SK-N-SH (cell line): ENCODE measurements at regions not wholly inside any gene's neighbourhood (a gene's known extent, or its start where the extent isn't known, plus 50 kb on each side); places are given as distances from the start of the nearest gene placed in this dataset.

ENCODE experiments used
- CTCF ChIA-PET: fragments of 300-600, 350-600 bp; formaldehyde crosslinking; extraction: SDS; loops from one replicate; lab custom pipeline; 2021; lab: Yijun Ruan, JAX
- POLR2A ChIA-PET: fragments of 350-600 bp; sonication (Branson Sonifier 250); formaldehyde crosslinking; extraction: SDS; loops from one replicate; lab custom pipeline; 2020; ENCODE audit warnings: antibody characterized with exemption, inconsistent platforms; lab: Yijun Ruan, JAX
- DNase-seq: peaks from one replicate; pipeline ENCODE4 v3.0.0; 2012
- H2AFZ ChIP-seq: fragments of 200-600 bp; sonication (generic); 2 replicates; pipeline ENCODE4 v1.8.1; 2016; ENCODE audit warnings: antibody characterized with exemption, mild to moderate bottlenecking, low read depth
- H3F3A ChIP-seq: fragments of 200-600 bp; sonication (generic); replicated peaks from 2 replicates; pipeline ENCODE3; 2016; ENCODE audit warnings: antibody characterized with exemption, mild to moderate bottlenecking; ENCODE audit not compliant: insufficient read depth
- H3K27ac ChIP-seq, 2 experiments: fragments of 200-500 bp in 1 of 2; fragments of 200-600 bp in 1 of 2; sonication (Bioruptor generic) in 1 of 2; sonication (generic), shearing (Covaris generic) in 1 of 2; 2 replicates each; pipeline versions ENCODE4 v1.5.1 to v1.6.1; 2014 to 2016; ENCODE audit warnings: low read depth in 2 of 2, inconsistent platforms in 1 of 2, low read length in 1 of 2, mild to moderate bottlenecking in 1 of 2, mixed read lengths in 1 of 2
- H3K27me3 ChIP-seq: fragments of 200-600 bp; sonication (generic), shearing (Covaris generic); 2 replicates; pipeline ENCODE4 v1.6.1; 2016; ENCODE audit warnings: mixed run types; ENCODE audit not compliant: insufficient read depth
- H3K36me3 ChIP-seq, 2 experiments: fragments of 200-500 bp in 1 of 2; fragments of 200-600 bp in 1 of 2; sonication (Bioruptor generic) in 1 of 2; sonication (generic) in 1 of 2; replicated peaks in 1 of 2; 2 replicates each; pipeline versions ENCODE3 to v1.5.1; 2014 to 2016; ENCODE audit warnings: low read length in 1 of 2, mild to moderate bottlenecking in 1 of 2; ENCODE audit not compliant: insufficient read depth in 2 of 2, control insufficient read depth in 1 of 2
- H3K4me1 ChIP-seq, 2 experiments: fragments of 200-500 bp in 1 of 2; fragments of 200-600 bp in 1 of 2; sonication (Bioruptor generic) in 1 of 2; sonication (generic), shearing (Covaris generic) in 1 of 2; 2 replicates each; pipeline versions ENCODE4 v1.5.1 to v1.6.1; 2014 to 2016; ENCODE audit warnings: low read depth in 1 of 2, low read length in 1 of 2, mixed run types in 1 of 2; ENCODE audit not compliant: insufficient read depth in 2 of 2, control insufficient read depth in 1 of 2
- H3K4me2 ChIP-seq: fragments of 200-600 bp; sonication (generic), shearing (Covaris generic); 2 replicates; pipeline ENCODE4 v1.6.1; 2017; ENCODE audit warnings: mixed run types
- H3K4me3 ChIP-seq, 2 experiments: fragments of 200-500 bp in 1 of 2; fragments of 200-600 bp in 1 of 2; sonication (Bioruptor generic) in 1 of 2; sonication (generic), shearing (Covaris generic) in 1 of 2; 2 replicates each; pipeline versions ENCODE4 v1.5.1 to v1.8.1; 2014 to 2016; ENCODE audit warnings: low read depth in 2 of 2, inconsistent platforms in 1 of 2, low read length in 1 of 2, mild to moderate bottlenecking in 1 of 2, mixed read lengths in 1 of 2, moderate library complexity in 1 of 2
- H3K79me2 ChIP-seq: fragments of 200-600 bp; sonication (generic); 2 replicates; pipeline ENCODE4 v1.8.1; 2017; ENCODE audit warnings: mild to moderate bottlenecking; ENCODE audit not compliant: insufficient read depth
- H3K9ac ChIP-seq: fragments of 200-600 bp; sonication (generic); 2 replicates; pipeline ENCODE4 v1.6.1; 2017; ENCODE audit warnings: mixed run types
- H3K9me2 ChIP-seq: fragments of 200-600 bp; sonication (generic); 2 replicates; pipeline ENCODE4 v1.6.1; 2017; ENCODE audit warnings: mixed run types
- H3K9me3 ChIP-seq: fragments of 200-600 bp; sonication (generic); 2 replicates; pipeline ENCODE4 v1.6.1; 2017; ENCODE audit warnings: mixed run types, mild to moderate bottlenecking, moderate library complexity
- H4K20me1 ChIP-seq: fragments of 200-600 bp; sonication (generic); 2 replicates; pipeline ENCODE4 v1.6.1; 2017; ENCODE audit warnings: mild to moderate bottlenecking, mixed run types; ENCODE audit not compliant: insufficient read depth
- CTCF ChIP-seq: fragments of 200-600 bp; sonication (generic); IDR thresholded peaks from 2 replicates; pipeline ENCODE4 v1.6.1; 2017; ENCODE audit warnings: antibody characterized with exemption, mild to moderate bottlenecking, moderate library complexity
- ELF1 ChIP-seq: IDR thresholded peaks from 2 replicates; pipeline ENCODE4 v1.4.0; 2012
- EP300 ChIP-seq, 2 experiments: IDR thresholded peaks; 2 replicates each; pipeline versions ENCODE4 v1.4.0 to v1.6.1; 2012; ENCODE audit warnings: borderline replicate concordance in 1 of 2, low read depth in 1 of 2, low read length in 1 of 2
- FOSL2 ChIP-seq: IDR thresholded peaks from 2 replicates; pipeline ENCODE4 v1.4.0; 2012; ENCODE audit warnings: low read depth, mild to moderate bottlenecking, moderate library complexity, borderline replicate concordance
- IRF3 ChIP-seq: fragments of 150-350 bp; IDR thresholded peaks from 2 replicates; pipeline ENCODE4 v1.6.1; 2016; ENCODE audit warnings: mild to moderate bottlenecking, low read depth, low read length
- JUND ChIP-seq: IDR thresholded peaks from 2 replicates; pipeline ENCODE4 v1.4.0; 2012
- MAX ChIP-seq: IDR thresholded peaks from 2 replicates; pipeline ENCODE4 v1.4.0; 2012; ENCODE audit warnings: low read depth
- MXI1 ChIP-seq: IDR thresholded peaks from 2 replicates; pipeline ENCODE4 v1.6.1; 2012; ENCODE audit warnings: mild to moderate bottlenecking, low read depth, low read length, improper control_type of control experiment
- PBX3 ChIP-seq: IDR thresholded peaks from 2 replicates; pipeline ENCODE4; 2012
- RFX5 ChIP-seq: IDR thresholded peaks from 2 replicates; pipeline ENCODE4 v1.6.1; 2012; ENCODE audit warnings: mild to moderate bottlenecking, improper control_type of control experiment, low read length
- SIN3A ChIP-seq: IDR thresholded peaks from 2 replicates; pipeline ENCODE4 v1.6.1; 2012; ENCODE audit warnings: low read depth, mild to moderate bottlenecking, low read length, moderate library complexity, borderline replicate concordance
- TCF12 ChIP-seq: IDR thresholded peaks from 2 replicates; pipeline ENCODE4 v1.4.0; 2012
- TEAD4 ChIP-seq: IDR thresholded peaks from 2 replicates; pipeline ENCODE4 v1.4.0; 2012; ENCODE audit warnings: mild to moderate bottlenecking, borderline replicate concordance; ENCODE audit not compliant: insufficient read depth
- USF1 ChIP-seq: IDR thresholded peaks from 2 replicates; pipeline ENCODE4 v1.4.0; 2012; ENCODE audit warnings: low read depth, borderline replicate concordance
- USF2 ChIP-seq: fragments of 150-350 bp; IDR thresholded peaks from 2 replicates; pipeline ENCODE4 v1.6.1; 2017; ENCODE audit warnings: antibody characterized with exemption, low read length, low read depth, borderline replicate concordance
- WGBS: methylation state at CpG from one replicate; pipeline ENCODE4 v1.1.6; 2017; ENCODE audit warnings: low lambda C conversion rate; 5-methylcytosine and 5-hydroxymethylcytosine counted together

GRCh38 chr3:139808201-139808600 lies 126.8 kb upstream of the CLSTN2 start:
- ChIA-PET CTCF (interaction anchor here (1.0 kb wide), 1 partner anchor 21 kb away, joined by 3 read pairs; no protein-coding TSS in a partner anchor), POLR2A (no interaction called here)
- Histone ChIP-seq H3K79me2 (no peaks in the 10 kb centered on the region), H3K9ac (no peak overlapping the region), H3K27ac (no peak overlapping the region), H4K20me1 (no peaks in the 10 kb centered on the region), H3K9me3 (no peaks in the 10 kb centered on the region), H3K4me3 (no peak overlapping the region), H3F3A (no peaks in the 10 kb centered on the region), H2AFZ (no peak overlapping the region), H3K4me2 (no peak overlapping the region), H3K36me3 (no peaks in the 10 kb centered on the region), H3K9me2 (no peaks in the 10 kb centered on the region), H3K27me3 (no peaks in the 10 kb centered on the region), H3K4me1 (peaks cover 0 to 2% of the 10 kb centered on the region in 2 experiments; a peak in 1 of 4 replicates)
- 30% methylated on average over 5 of the region's 5 CpGs for WGBS
- TF ChIP-seq EP300 (IDR thresholded peaks at IDR 0.05; ENCODE audit: borderline replicate concordance in 1 of 2, low read depth in 1 of 2, low read length in 1 of 2) (no peak), PBX3 (no peak), JUND (no peak), TCF12 (no peak), MXI1 (no peak), RFX5 (no peak), USF1 (no peak), TEAD4 (no peak), CTCF (no peak), FOSL2 (no peak), USF2 (no peak), IRF3 (no peak), MAX (no peak), SIN3A (no peak), ELF1 (no peak)
- no peak for DNase-seq
